SK-N-MC (cell line): ENCODE measurements at regions not wholly inside any gene's neighbourhood (a gene's known extent, or its start where the extent isn't known, plus 50 kb on each side); places are given as distances from the start of the nearest gene placed in this dataset.

Source experiments
- EZH2 ChIP-seq: fragments of 200-600 bp; sonication (generic); IDR thresholded peaks from one replicate; pipeline ENCODE4 v1.6.1; 2017; ENCODE audit warnings: antibody characterized with exemption
- FOXP2 ChIP-seq: optimal IDR thresholded peaks from 2 replicates; pipeline ENCODE3; 2011; ENCODE audit warnings: mild to moderate bottlenecking, moderate library complexity; ENCODE audit not compliant: insufficient read depth; ENCODE audit errors: extremely low read length, control extremely low read depth
- POLR2AphosphoS5 ChIP-seq: IDR thresholded peaks from 2 replicates; pipeline ENCODE4 v1.6.1; 2012; ENCODE audit warnings: mild to moderate bottlenecking, low read depth, low read length, borderline replicate concordance

- TF ChIP-seq EZH2, result no peak
- TF ChIP-seq POLR2AphosphoS5, result no peak
- TF ChIP-seq FOXP2, result no peak
Measured at GRCh38 chr2:41489638-41490037, 558.2 kb upstream of the PKDCC start.
